ENCODE measurements at regions not wholly inside any gene's neighbourhood (a gene's known extent, or its start where the extent isn't known, plus 50 kb on each side); places are given as distances from the start of the nearest gene placed in this dataset.

DNA sequence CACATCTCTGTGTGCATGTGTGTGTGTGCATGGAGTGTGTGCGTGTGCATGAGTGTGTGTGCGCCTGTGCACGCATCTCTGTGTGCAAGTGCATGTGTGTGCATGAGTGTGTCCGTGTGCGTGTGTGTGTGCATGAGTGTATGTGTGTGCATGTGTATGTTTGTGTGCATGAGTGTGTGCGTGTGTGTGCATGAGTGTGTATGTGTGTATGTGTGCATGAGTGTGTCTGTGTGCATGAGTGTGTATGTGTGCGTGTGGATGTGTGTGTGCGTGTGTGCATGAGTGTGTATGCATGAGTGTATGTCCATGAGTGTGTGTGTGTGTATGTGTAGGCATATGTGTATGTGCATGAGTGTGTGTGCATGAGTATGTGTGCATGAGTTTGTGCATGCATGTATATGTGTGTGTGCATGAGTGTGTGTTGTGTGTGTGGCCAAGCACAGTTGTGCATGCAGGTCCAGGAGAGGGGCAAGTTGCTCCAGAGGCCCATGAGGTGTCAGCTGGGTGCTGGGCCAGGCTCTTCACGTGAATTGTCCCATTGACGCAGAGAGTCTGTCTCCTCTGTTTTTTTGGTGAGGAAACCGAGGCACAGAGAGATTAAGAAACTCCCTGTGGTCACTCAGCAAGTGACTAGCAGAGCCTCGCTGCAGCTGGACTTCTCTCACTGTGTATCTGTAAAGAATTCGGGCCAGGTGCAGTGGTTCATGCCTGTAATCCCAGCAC, 75.5 kb downstream of the ASB1 start:
- Histone ChIP-seq H3K4me1 (ENCODE audit: insufficient read depth, insufficient read length) (peaks cover 3% of the 10 kb centered on the region), H3K27me3 (ENCODE audit: insufficient read depth, insufficient read length) (no peaks in the 10 kb centered on the region), H3K36me3 (ENCODE audit: insufficient read depth, insufficient read length, low read length) (no peaks in the 10 kb centered on the region), H3K4me3 (ENCODE audit: insufficient read length, low read depth) (no peak overlapping the region), H3K9ac (ENCODE audit: insufficient read length, low read depth) (no peak overlapping the region), H3K9me3 (ENCODE audit: insufficient read depth, low read length) (no peaks in the 10 kb centered on the region)
- no peak for DNase-seq (ENCODE audit: low read depth, low spot score)
- TF ChIP-seq ZNF274 (IDR thresholded peaks at IDR 0.05; ENCODE audit: low read depth, low read length) (no peak), SUZ12 (IDR thresholded peaks at IDR 0.05; ENCODE audit: extremely low read depth, insufficient read depth, insufficient read length) (no peak), YY1 (IDR thresholded peaks at IDR 0.05; ENCODE audit: insufficient read depth, insufficient read length) (no peak)

DNA sequence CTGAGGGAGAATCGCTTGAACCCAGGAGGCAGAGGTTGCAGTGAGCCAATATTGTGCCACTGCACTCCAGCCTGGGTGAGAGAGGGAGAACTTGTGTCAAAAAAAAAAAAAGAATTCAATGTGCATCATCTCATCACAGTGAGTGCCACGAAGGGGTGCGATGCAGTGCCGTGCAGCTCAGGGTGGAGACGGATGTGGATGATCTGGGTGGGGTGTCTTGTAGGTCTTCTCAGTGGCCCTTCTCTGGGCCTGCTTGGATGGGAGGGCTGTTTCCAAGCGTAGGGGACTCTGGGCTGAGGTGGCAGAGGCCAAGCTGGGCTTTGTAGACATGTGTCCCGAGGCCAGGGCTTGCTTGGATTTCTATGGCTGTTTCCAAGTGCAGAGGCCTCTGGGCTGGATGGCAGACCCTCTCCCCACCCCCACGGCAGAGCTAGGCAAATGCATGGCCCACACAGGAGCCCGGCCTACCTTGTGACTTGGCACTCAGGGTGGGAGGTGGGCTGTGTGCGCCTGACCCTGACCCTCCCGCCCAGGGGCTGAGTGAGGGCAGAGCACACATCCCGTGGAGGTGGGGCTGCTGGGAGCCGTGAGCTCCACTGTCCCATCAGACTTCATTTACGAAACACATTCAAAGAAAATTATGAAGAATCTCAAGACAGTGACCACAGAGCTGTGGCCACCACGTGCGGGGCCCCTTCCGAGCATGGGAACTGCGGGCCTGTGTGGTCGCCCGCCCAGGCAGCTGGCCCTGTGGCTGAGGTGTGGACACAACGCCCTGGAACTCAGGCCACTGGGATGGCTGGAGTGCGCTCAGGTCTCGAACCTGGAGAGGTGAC, 76.4 kb downstream of the ASB1 start:
- DNase-seq (ENCODE audit: low read depth, low spot score) = no peak
- no peak overlapping the region for H3K9ac ChIP-seq (ENCODE audit: insufficient read length, low read depth)
- H3K4me1 ChIP-seq (ENCODE audit: insufficient read depth, insufficient read length) = peaks cover 3% of the 10 kb centered on the region
- H3K36me3 ChIP-seq (ENCODE audit: insufficient read depth, insufficient read length, low read length) = no peaks in the 10 kb centered on the region
- no peaks in the 10 kb centered on the region for H3K9me3 ChIP-seq (ENCODE audit: insufficient read depth, low read length)
- TF ChIP-seq YY1 (IDR thresholded peaks at IDR 0.05; ENCODE audit: insufficient read depth, insufficient read length) (no peak), SUZ12 (IDR thresholded peaks at IDR 0.05; ENCODE audit: extremely low read depth, insufficient read depth, insufficient read length) (no peak), ZNF274 (IDR thresholded peaks at IDR 0.05; ENCODE audit: low read depth, low read length) (no peak)
- H3K27me3 ChIP-seq (ENCODE audit: insufficient read depth, insufficient read length) = no peaks in the 10 kb centered on the region
- no peak overlapping the region for H3K4me3 ChIP-seq (ENCODE audit: insufficient read length, low read depth)

DNA sequence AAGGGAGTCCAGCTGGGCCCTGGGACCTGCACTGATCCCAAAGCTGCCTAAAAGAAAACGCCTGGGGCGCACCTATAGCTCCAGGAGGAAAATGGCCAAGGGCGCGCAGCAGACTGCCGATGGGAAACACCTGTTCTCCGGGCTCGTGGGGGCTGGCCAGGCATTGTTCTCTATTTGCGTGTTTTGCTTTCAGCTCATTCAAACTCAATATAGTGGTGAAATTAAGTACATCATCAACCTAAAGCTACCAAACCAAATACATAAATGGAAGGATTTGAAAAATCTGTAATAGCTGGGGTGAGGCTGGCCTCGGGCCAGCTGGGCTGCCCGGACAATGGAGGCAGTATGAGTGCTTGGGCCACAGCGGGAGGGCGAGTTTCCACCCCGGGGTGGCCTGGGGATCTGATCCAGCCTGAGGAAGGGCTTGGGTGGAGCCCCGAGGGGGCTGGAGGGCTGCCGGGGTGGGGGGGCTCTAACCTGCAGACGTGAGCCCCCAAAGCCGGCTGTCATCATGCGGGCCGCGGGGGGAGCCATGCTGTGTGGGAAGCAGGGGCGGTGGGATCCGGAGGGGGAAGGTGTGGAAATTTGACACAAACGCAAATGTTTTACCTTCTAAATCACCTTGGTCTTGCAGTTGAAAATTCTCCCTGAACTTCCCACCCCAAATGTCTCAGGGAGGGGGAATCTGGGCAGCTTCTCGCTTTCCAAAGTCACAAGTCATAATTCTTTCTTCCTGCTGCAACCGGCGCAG, 77.6 kb downstream of the ASB1 start:
- H3K4me1 ChIP-seq (ENCODE audit: insufficient read depth, insufficient read length) = peaks cover 8% of the 10 kb centered on the region
- no peaks in the 10 kb centered on the region for H3K27me3 ChIP-seq (ENCODE audit: insufficient read depth, insufficient read length)
- H3K9me3 ChIP-seq (ENCODE audit: insufficient read depth, low read length) = no peaks in the 10 kb centered on the region
- no peak overlapping the region for H3K9ac ChIP-seq (ENCODE audit: insufficient read length, low read depth)
- no peak for DNase-seq (ENCODE audit: low read depth, low spot score)
- no peak overlapping the region for H3K4me3 ChIP-seq (ENCODE audit: insufficient read length, low read depth)
- TF ChIP-seq YY1 (IDR thresholded peaks at IDR 0.05; ENCODE audit: insufficient read depth, insufficient read length) (no peak), ZNF274 (IDR thresholded peaks at IDR 0.05; ENCODE audit: low read depth, low read length) (no peak), SUZ12 (IDR thresholded peaks at IDR 0.05; ENCODE audit: extremely low read depth, insufficient read depth, insufficient read length) (no peak)
- H3K36me3 ChIP-seq (ENCODE audit: insufficient read depth, insufficient read length, low read length) = no peaks in the 10 kb centered on the region

DNA sequence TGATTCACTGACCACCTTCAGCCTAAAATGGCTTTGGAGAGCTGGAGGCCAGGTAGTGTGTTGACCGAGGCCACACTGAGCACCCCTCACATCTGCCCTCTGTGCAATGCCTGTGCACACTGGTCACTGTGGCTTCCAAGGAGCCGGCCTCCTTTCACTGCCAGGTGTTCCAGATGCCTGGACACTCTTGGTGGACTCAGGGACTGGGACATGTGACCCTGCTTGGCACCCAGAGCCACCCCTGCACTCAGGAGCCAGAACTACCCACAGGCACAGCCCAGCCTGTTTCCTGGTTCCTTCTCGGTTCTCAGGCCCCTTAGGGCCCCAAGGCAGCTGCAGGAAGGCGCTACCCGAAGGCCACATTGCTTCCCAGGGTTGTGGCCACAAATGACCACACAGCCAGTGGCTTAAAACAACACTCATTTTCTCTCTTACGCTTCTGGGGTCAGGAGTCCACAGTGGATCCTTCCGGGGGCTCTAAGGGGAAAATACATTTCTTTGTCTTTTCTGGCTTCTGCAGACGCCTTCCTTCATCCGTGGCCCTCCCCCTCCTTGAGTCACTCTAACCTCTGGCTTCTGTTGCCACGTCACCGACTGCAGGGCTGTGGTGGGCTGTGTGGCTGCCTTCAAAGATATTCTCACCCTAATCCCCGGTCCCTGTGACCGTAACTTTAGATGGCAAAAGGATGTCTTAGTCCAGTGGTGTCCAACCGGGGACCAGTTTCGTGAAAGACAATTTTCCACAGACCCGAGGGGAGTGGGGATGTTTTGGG, 78.6 kb downstream of the ASB1 start:
- no peak for DNase-seq (ENCODE audit: low read depth, low spot score)
- no peak overlapping the region for H3K9ac ChIP-seq (ENCODE audit: insufficient read length, low read depth)
- H3K27me3 ChIP-seq (ENCODE audit: insufficient read depth, insufficient read length) = no peaks in the 10 kb centered on the region
- peaks cover 15% of the 10 kb centered on the region for H3K4me1 ChIP-seq (ENCODE audit: insufficient read depth, insufficient read length)
- H3K4me3 ChIP-seq (ENCODE audit: insufficient read length, low read depth) = no peak overlapping the region
- H3K36me3 ChIP-seq (ENCODE audit: insufficient read depth, insufficient read length, low read length) = no peaks in the 10 kb centered on the region
- H3K9me3 ChIP-seq (ENCODE audit: insufficient read depth, low read length) = no peaks in the 10 kb centered on the region
- no peak for TF ChIP-seq SUZ12 (IDR thresholded peaks at IDR 0.05; ENCODE audit: extremely low read depth, insufficient read depth, insufficient read length)
- TF ChIP-seq ZNF274 (IDR thresholded peaks at IDR 0.05; ENCODE audit: low read depth, low read length) = no peak
- TF ChIP-seq YY1 (IDR thresholded peaks at IDR 0.05; ENCODE audit: insufficient read depth, insufficient read length) = no peak

DNA sequence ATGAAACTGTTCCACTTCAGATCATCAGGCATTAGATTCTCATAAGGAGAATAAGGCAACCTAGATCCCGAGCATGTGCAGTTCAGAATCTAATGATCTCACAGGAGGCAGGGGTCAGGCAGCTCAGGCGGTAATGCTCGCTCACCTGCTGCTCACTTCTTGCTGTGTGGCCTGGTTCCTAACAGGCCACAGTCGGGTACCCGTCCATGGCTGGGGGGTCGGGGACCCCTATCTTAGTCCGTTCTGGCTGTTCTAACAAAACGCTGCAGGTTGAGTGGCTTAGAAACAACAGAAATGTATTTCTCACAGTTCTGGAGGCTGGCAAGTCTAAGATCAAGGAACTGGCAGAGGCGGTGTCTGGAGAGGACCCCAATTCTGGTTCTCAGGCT, 79.2 kb downstream of the ASB1 start:
- H3K4me1 ChIP-seq (ENCODE audit: insufficient read depth, insufficient read length) = peaks cover 19% of the 10 kb centered on the region
- no peak overlapping the region for H3K9ac ChIP-seq (ENCODE audit: insufficient read length, low read depth)
- no peak overlapping the region for H3K4me3 ChIP-seq (ENCODE audit: insufficient read length, low read depth)
- H3K27me3 ChIP-seq (ENCODE audit: insufficient read depth, insufficient read length) = no peaks in the 10 kb centered on the region
- no peaks in the 10 kb centered on the region for H3K9me3 ChIP-seq (ENCODE audit: insufficient read depth, low read length)
- TF ChIP-seq YY1 (IDR thresholded peaks at IDR 0.05; ENCODE audit: insufficient read depth, insufficient read length) = no peak
- no peak for TF ChIP-seq SUZ12 (IDR thresholded peaks at IDR 0.05; ENCODE audit: extremely low read depth, insufficient read depth, insufficient read length)
- no peak for TF ChIP-seq ZNF274 (IDR thresholded peaks at IDR 0.05; ENCODE audit: low read depth, low read length)
- H3K36me3 ChIP-seq (ENCODE audit: insufficient read depth, insufficient read length, low read length) = no peaks in the 10 kb centered on the region
- no peak for DNase-seq (ENCODE audit: low read depth, low spot score)

DNA sequence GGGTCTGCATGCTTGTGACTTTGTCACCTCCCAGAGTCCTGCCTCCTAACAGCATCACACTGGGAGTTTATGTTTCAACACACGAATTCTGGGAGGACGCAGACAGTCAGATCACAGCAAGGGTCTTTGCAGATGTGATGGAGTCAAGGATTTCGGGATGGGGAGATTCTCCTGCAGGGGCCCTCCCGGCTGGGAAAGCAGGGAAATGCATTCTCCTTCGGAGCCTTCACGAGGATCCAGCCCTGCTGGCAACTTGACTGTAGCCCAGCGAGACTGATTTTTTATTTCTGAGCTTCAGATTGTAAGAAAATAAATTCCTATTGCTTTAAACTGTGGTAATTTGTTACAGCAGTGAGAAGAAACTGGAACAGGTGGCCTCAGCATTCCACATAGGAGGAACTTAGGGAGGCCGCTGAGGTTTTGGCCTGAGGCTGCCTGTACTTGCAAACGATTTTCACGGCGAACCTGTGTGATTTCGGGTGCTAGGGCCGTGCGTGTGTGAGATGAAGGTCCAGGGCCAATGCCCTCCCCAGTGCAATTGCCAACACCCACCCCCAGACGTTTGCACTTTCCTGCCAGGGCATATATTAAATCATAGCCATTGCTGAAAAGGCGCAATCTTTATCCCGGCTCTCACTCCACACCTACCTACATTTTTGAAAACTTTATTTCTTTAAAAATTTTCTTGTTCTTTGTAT, 79.8 kb downstream of the ASB1 start:
- H3K4me3 ChIP-seq (ENCODE audit: insufficient read length, low read depth) = no peak overlapping the region
- TF ChIP-seq ZNF274 (IDR thresholded peaks at IDR 0.05; ENCODE audit: low read depth, low read length) (no peak), YY1 (IDR thresholded peaks at IDR 0.05; ENCODE audit: insufficient read depth, insufficient read length) (no peak), SUZ12 (IDR thresholded peaks at IDR 0.05; ENCODE audit: extremely low read depth, insufficient read depth, insufficient read length) (no peak)
- no peaks in the 10 kb centered on the region for H3K9me3 ChIP-seq (ENCODE audit: insufficient read depth, low read length)
- no peak for DNase-seq (ENCODE audit: low read depth, low spot score)
- peaks cover 22% of the 10 kb centered on the region for H3K4me1 ChIP-seq (ENCODE audit: insufficient read depth, insufficient read length)
- H3K36me3 ChIP-seq (ENCODE audit: insufficient read depth, insufficient read length, low read length) = no peaks in the 10 kb centered on the region
- no peak overlapping the region for H3K9ac ChIP-seq (ENCODE audit: insufficient read length, low read depth)
- H3K27me3 ChIP-seq (ENCODE audit: insufficient read depth, insufficient read length) = no peaks in the 10 kb centered on the region

Measured in NT2/D1 (cell line).